Suprapubic skin (tissue), 4 donors: ENCODE measurements at regions not wholly inside any gene's neighbourhood (a gene's known extent, or its start where the extent isn't known, plus 50 kb on each side); places are given as distances from the start of the nearest gene placed in this dataset.

Experiments
- DNase-seq, 2 donors: peaks; one replicate each; pipeline ENCODE4 v3.0.0-alpha.2; 2019; ENCODE audit warnings: low spot score in 2 of 2
- H3K27ac ChIP-seq: fragments of 200-600 bp; sonication (generic); one replicate; pipeline ENCODE4 v1.5.1; 2019
- H3K27me3 ChIP-seq: fragments of 200-600 bp; sonication (generic); one replicate; pipeline ENCODE4 v1.5.1; 2019
- H3K36me3 ChIP-seq: fragments of 200-600 bp; sonication (generic); one replicate; pipeline ENCODE4 v1.5.1; 2019
- H3K4me1 ChIP-seq: fragments of 200-600 bp; sonication (generic); one replicate; pipeline ENCODE4 v1.5.1; 2019
- H3K4me3 ChIP-seq: fragments of 200-600 bp; sonication (generic); one replicate; pipeline ENCODE4 v1.5.1; 2019; ENCODE audit warnings: mild to moderate bottlenecking
- H3K9me3 ChIP-seq: fragments of 200-600 bp; sonication (generic); one replicate; pipeline ENCODE4 v1.5.1; 2019
- CTCF ChIP-seq, 2 donors: fragments of 200-600 bp in 1 of 2; fragments of 450-650 bp in 1 of 2; sonication (generic) in 1 of 2; IDR thresholded peaks; one replicate each; pipeline ENCODE4 v1.5.1; 2016 to 2019; ENCODE audit warnings: antibody characterized with exemption in 2 of 2, mild to moderate bottlenecking in 1 of 2, moderate library complexity in 1 of 2
- EP300 ChIP-seq: sonication (generic); formaldehyde crosslinking; IDR thresholded peaks from one replicate; pipeline ENCODE4 v1.6.1; 2017; ENCODE audit warnings: antibody characterized with exemption
- POLR2A ChIP-seq, 2 donors: fragments of 450-650 bp; IDR thresholded peaks; one replicate each; pipeline ENCODE4 v1.6.1; 2017; ENCODE audit warnings: antibody characterized with exemption in 2 of 2, mild to moderate bottlenecking in 2 of 2, moderate library complexity in 2 of 2
- POLR2AphosphoS5 ChIP-seq, 3 donors: sonication (generic); formaldehyde crosslinking; IDR thresholded peaks; one replicate each; pipeline ENCODE4 v1.6.1; 2017; ENCODE audit warnings: antibody characterized with exemption in 3 of 3
- WGBS: methylation state at CpG from one replicate; pipeline ENCODE4 v1.1.5; 2018; 5-methylcytosine and 5-hydroxymethylcytosine counted together

- DNase-seq, result no peak
- peaks cover 7% of the 10 kb centered on the region for H3K4me1 ChIP-seq
- H3K9me3 ChIP-seq, result no peaks in the 10 kb centered on the region
- TF ChIP-seq POLR2AphosphoS5 (IDR thresholded peaks at IDR 0.05) (no peak), POLR2A (IDR thresholded peaks at IDR 0.05) (no peak), EP300 (no peak), CTCF (IDR thresholded peaks at IDR 0.05) (no peak)
- H3K4me3 ChIP-seq, result no peak overlapping the region
- H3K27me3 ChIP-seq, result peaks cover 24% of the 10 kb centered on the region
- H3K27ac ChIP-seq, result no peak overlapping the region
- H3K36me3 ChIP-seq, result no peaks in the 10 kb centered on the region
- WGBS, result 88% methylated on average over 3 of the region's 4 CpGs
These were observed 572.7 kb downstream of the NPHP4 start for GRCh38 chr1:5419501-5419900.

GRCh38 chr1:5416518-5416917 is 575.7 kb downstream of the NPHP4 start:
- H3K9me3 ChIP-seq, result no peaks in the 10 kb centered on the region
- peaks cover 8% of the 10 kb centered on the region for H3K27me3 ChIP-seq
- no peak for DNase-seq
- TF ChIP-seq EP300 (no peak), POLR2AphosphoS5 (IDR thresholded peaks at IDR 0.05) (no peak), CTCF (IDR thresholded peaks at IDR 0.05) (no peak), POLR2A (IDR thresholded peaks at IDR 0.05) (no peak)
- WGBS, result 94% methylated on average over 2 of the region's 2 CpGs
- H3K4me3 ChIP-seq, result no peak overlapping the region
- no peak overlapping the region for H3K27ac ChIP-seq
- H3K4me1 ChIP-seq, result no peaks in the 10 kb centered on the region
- H3K36me3 ChIP-seq, result no peaks in the 10 kb centered on the region

- Histone ChIP-seq H3K4me3 (no peak overlapping the region), H3K9me3 (no peaks in the 10 kb centered on the region), H3K27me3 (peaks cover 8% of the 10 kb centered on the region), H3K27ac (no peak overlapping the region), H3K4me1 (no peaks in the 10 kb centered on the region), H3K36me3 (no peaks in the 10 kb centered on the region)
- TF ChIP-seq POLR2A (IDR thresholded peaks at IDR 0.05) (no peak), POLR2AphosphoS5 (IDR thresholded peaks at IDR 0.05) (no peak), EP300 (no peak), CTCF (IDR thresholded peaks at IDR 0.05) (no peak)
- DNase-seq, result no peak
- WGBS, result 87% methylated on average over 7 of the region's 7 CpGs
These were observed 576.6 kb downstream of the NPHP4 start for GRCh38 chr1:5415606-5416005.

- Histone ChIP-seq H3K4me1 (peaks cover 3% of the 10 kb centered on the region), H3K4me3 (no peak overlapping the region)
These were observed 581.6 kb downstream of the NPHP4 start for GRCh38 chr1:5410652-5411051.

GRCh38 chr1:5408401-5408800 is 583.8 kb downstream of the NPHP4 start:
- WGBS, result 100% methylated on average over 1 of the region's 1 CpG
- no peaks in the 10 kb centered on the region for H3K9me3 ChIP-seq
- no peak overlapping the region for H3K27ac ChIP-seq
- H3K4me3 ChIP-seq, result no peak overlapping the region
- peak in 1 of 2 donors; percentile 38 for DNase-seq
- peaks cover 3% of the 10 kb centered on the region for H3K4me1 ChIP-seq
- TF ChIP-seq EP300, result no peak
- no peak for TF ChIP-seq POLR2A (IDR thresholded peaks at IDR 0.05)
- TF ChIP-seq POLR2AphosphoS5 (IDR thresholded peaks at IDR 0.05), result no peak
- no peak for TF ChIP-seq CTCF (IDR thresholded peaks at IDR 0.05)
- no peaks in the 10 kb centered on the region for H3K36me3 ChIP-seq
- peaks cover 1% of the 10 kb centered on the region for H3K27me3 ChIP-seq

More at GRCh38 chr1:5410652-5411051, 581.6 kb downstream of the NPHP4 start:
- TF ChIP-seq EP300, result no peak
- no peak for TF ChIP-seq CTCF (IDR thresholded peaks at IDR 0.05)
- TF ChIP-seq POLR2AphosphoS5 (IDR thresholded peaks at IDR 0.05), result no peak
- no peak for TF ChIP-seq POLR2A (IDR thresholded peaks at IDR 0.05)
- DNase-seq, result no peak
- H3K27ac ChIP-seq, result no peak overlapping the region
- 40% methylated on average over 4 of the region's 4 CpGs for WGBS
- H3K9me3 ChIP-seq, result no peaks in the 10 kb centered on the region
- H3K36me3 ChIP-seq, result no peaks in the 10 kb centered on the region
- peaks cover 4% of the 10 kb centered on the region for H3K27me3 ChIP-seq
